ENCODE measurements at regions not wholly inside any gene's neighbourhood (a gene's known extent, or its start where the extent isn't known, plus 50 kb on each side); places are given as distances from the start of the nearest gene placed in this dataset.
A peak's percentile ranks its signal among the peaks of the same experiment; 100 is the strongest.

- CTCF ChIA-PET: no interaction called here
- H3K18ac ChIP-seq (ENCODE audit: low read depth, low read length): peak overlapping the region; percentile 83; the same call in 1 of the 2 replicates
- in situ Hi-C loops (cut with MboI; ENCODE audit: low sequenced_read_pairs): no loop called here
Observed at GRCh38 chr14:88993946-88994345, 169.5 kb downstream of the TTC8 start.

More at GRCh38 chr14:88993946-88994345, 169.5 kb downstream of the TTC8 start:
- Histone ChIP-seq H3K4me1 (ENCODE audit: control insufficient read depth, insufficient read depth, low read length) (peaks cover 15% of the 10 kb centered on the region), H2BK5ac (ENCODE audit: low read depth, low read length, poor library complexity, severe bottlenecking) (peak overlapping the region; percentile 31), H3K4me3 (ENCODE audit: insufficient read depth, low read depth, low read length) (no peak overlapping the region), H3K9me3 (ENCODE audit: control insufficient read depth, insufficient read depth, low read length) (no peaks in the 10 kb centered on the region; the same call in 1 of the 2 replicates), H2AK9ac (replicated peaks; ENCODE audit: low read depth, low read length, poor library complexity) (no peak overlapping the region), H3K23ac (ENCODE audit: low read depth, low read length) (no peak overlapping the region), H4K91ac (ENCODE audit: insufficient read depth, low read depth, low read length) (no peak overlapping the region), H3K4ac (ENCODE audit: low read depth, low read length) (no peak overlapping the region; the same call in 1 of the 2 replicates), H3K36me3 (ENCODE audit: control insufficient read depth, insufficient read depth, low read length) (no peaks in the 10 kb centered on the region), H3K56ac (ENCODE audit: extremely low read depth, insufficient read depth, low read length) (no peak overlapping the region), H2BK120ac (ENCODE audit: low read depth, low read length) (peak overlapping the region; percentile 31; the same call in 1 of the 2 replicates), H3K9me1 (ENCODE audit: insufficient read depth, low read length) (peaks cover 8% of the 10 kb centered on the region; the same call in 1 of the 2 replicates), H3K4me2 (ENCODE audit: low read depth, low read length) (no peak overlapping the region; the same call in 1 of the 2 replicates), H2AFZ (replicated peaks; ENCODE audit: low read length, poor library complexity) (no peak overlapping the region), H2BK15ac (ENCODE audit: low read depth, low read length) (0 out of 3 replicates have a peak overlapping the region, but pooled peaks have one; percentile 5), H2BK20ac (ENCODE audit: low read depth, low read length) (no peak overlapping the region), H3K27ac (ENCODE audit: insufficient read depth, low read length) (no peak overlapping the region), H2AK5ac (ENCODE audit: low read depth, low read length) (peak overlapping the region; percentile 3; the same call in 1 of the 2 replicates), H4K20me1 (ENCODE audit: insufficient read depth, low read length) (no peaks in the 10 kb centered on the region), H3K9ac (ENCODE audit: low read depth, low read length) (no peak overlapping the region), H4K8ac (ENCODE audit: low read depth in 2 of 2, low read length in 2 of 2) (no peak overlapping the region; a peak in 1 of 4 replicates), H4K5ac (ENCODE audit: low read depth, low read length) (no peak overlapping the region; the same call in 1 of the 2 replicates), H3K79me1 (ENCODE audit: low read depth in 1 of 2, low read length in 2 of 2) (no peaks in the 10 kb centered on the region), H3K14ac (replicated peaks; ENCODE audit: low read depth, low read length) (no peak overlapping the region), H3K27me3 (ENCODE audit: control insufficient read depth, insufficient read depth, low read length) (no peaks in the 10 kb centered on the region)
- dilution Hi-C loops (cut with HindIII; ENCODE audit: low sequenced_read_pairs, unreplicated experiment): no loop called here
- ATAC-seq (ENCODE audit: low read depth) (peak; percentile 18; the same call in 1 of the 2 replicates), DNase-seq (peak; percentile 76)
- no CpG with 5 or more reads among the region's 2 CpGs for WGBS, 2 experiments (ENCODE audit: extremely low coverage in 2 of 2, insufficient read length in 1 of 2)
- no TSS peak for BruUV-seq (replicated peaks)
- TF ChIP-seq MXI1 (IDR thresholded peaks at IDR 0.05; ENCODE audit: borderline replicate concordance, low read depth, low read length) (no peak), MAFK (IDR thresholded peaks at IDR 0.05; ENCODE audit: low read depth, low read length) (peak; percentile 46), CEBPB (IDR thresholded peaks at IDR 0.05; ENCODE audit: low read depth, low read length) (peak; percentile 12; the same call in 1 of the 2 replicates), CHD1 (IDR thresholded peaks at IDR 0.05; ENCODE audit: low read depth, low read length) (no peak), POLR2A (IDR thresholded peaks at IDR 0.05; ENCODE audit: low read depth, low read length) (no peak), USF2 (IDR thresholded peaks at IDR 0.05; ENCODE audit: low read depth, low read length) (no peak), FOS (IDR thresholded peaks at IDR 0.05; ENCODE audit: low read depth, low read length) (peak; percentile 67), RAD21 (IDR thresholded peaks at IDR 0.05; ENCODE audit: low read length) (no peak), ELK1 (IDR thresholded peaks at IDR 0.05; ENCODE audit: borderline replicate concordance, low read depth, low read length) (no peak), NFE2L2 (IDR thresholded peaks at IDR 0.05; ENCODE audit: low read depth, low read length) (peak; percentile 53; the same call in 1 of the 2 replicates)
- POLR2A ChIA-PET (ENCODE audit: unreplicated experiment): no interaction called here
- intact Hi-C loops (cut with micrococcal nuclease): loop anchor here (2.0 kb wide), 1 partner anchor 201 kb away; the partner anchor contains the start of gene EML5

All from IMR-90 (cell line).